Liver (tissue), 8 donors: ENCODE measurements at regions not wholly inside any gene's neighbourhood (a gene's known extent, or its start where the extent isn't known, plus 50 kb on each side); places are given as distances from the start of the nearest gene placed in this dataset.

Experiments
- DNase-seq: peaks from one replicate; pipeline ENCODE4 v3.0.0-alpha.2; 2017; ENCODE audit warnings: low spot score
- H3K27ac ChIP-seq, 2 donors: one replicate each; pipeline ENCODE4 v1.7.0; 2013; ENCODE audit warnings: inconsistent platforms in 2 of 2, low read length in 2 of 2, control low read depth in 1 of 2, low read depth in 1 of 2, mild to moderate bottlenecking in 1 of 2
- H3K27me3 ChIP-seq, 4 donors: one replicate each; pipeline versions ENCODE4 v1.6.1 to v1.7.0; 2013; ENCODE audit warnings: low read length in 3 of 4, inconsistent platforms in 1 of 4, mild to moderate bottlenecking in 1 of 4, moderate library complexity in 1 of 4; ENCODE audit not compliant: control insufficient read depth in 4 of 4, insufficient read depth in 4 of 4
- H3K36me3 ChIP-seq, 4 donors: one replicate each; pipeline versions ENCODE4 v1.6.1 to v1.7.0; 2013; ENCODE audit warnings: low read length in 3 of 4, mild to moderate bottlenecking in 3 of 4, low read depth in 1 of 4, moderate library complexity in 1 of 4; ENCODE audit not compliant: control insufficient read depth in 4 of 4, insufficient read depth in 3 of 4
- H3K4me1 ChIP-seq, 4 donors: one replicate each; pipeline versions ENCODE4 v1.6.1 to v1.7.0; 2013; ENCODE audit warnings: low read length in 3 of 4, mild to moderate bottlenecking in 3 of 4, moderate library complexity in 1 of 4; ENCODE audit not compliant: control insufficient read depth in 4 of 4, insufficient read depth in 4 of 4
- H3K4me3 ChIP-seq, 3 donors: one replicate each; pipeline versions ENCODE4 v1.6.1 to v1.7.0; 2013; ENCODE audit warnings: low read length in 3 of 3, control low read depth in 1 of 3, low read depth in 1 of 3, mild to moderate bottlenecking in 1 of 3
- H3K9ac ChIP-seq, 2 donors: one replicate each; pipeline ENCODE4 v1.7.0; 2013; ENCODE audit warnings: low read length in 2 of 2, mild to moderate bottlenecking in 2 of 2, moderate library complexity in 2 of 2, control low read depth in 1 of 2, low read depth in 1 of 2
- H3K9me3 ChIP-seq, 4 donors: one replicate each; pipeline versions ENCODE4 v1.6.1 to v1.7.0; 2013; ENCODE audit warnings: low read length in 3 of 4; ENCODE audit not compliant: control insufficient read depth in 4 of 4
- ATF3 ChIP-seq: IDR thresholded peaks from 2 replicates; pipeline ENCODE4 v1.6.1; 2016; ENCODE audit warnings: antibody characterized with exemption
- CTCF ChIP-seq: fragments of 150-350 bp; IDR thresholded peaks from 2 replicates; pipeline ENCODE4 v1.5.1; 2017; ENCODE audit warnings: improper control_type of control experiment, low read depth, low read length; ENCODE audit not compliant: missing input control
- EGR1 ChIP-seq, 2 donors: IDR thresholded peaks; 2 replicates each; pipeline ENCODE4 v1.6.1; 2016 to 2018; ENCODE audit warnings: antibody characterized with exemption in 2 of 2, low read depth in 2 of 2
- FOXA1 ChIP-seq: IDR thresholded peaks from 2 replicates; pipeline ENCODE4 v1.6.1; 2016; ENCODE audit warnings: antibody characterized with exemption
- FOXA2 ChIP-seq: IDR thresholded peaks from 2 replicates; pipeline ENCODE4 v1.6.1; 2016; ENCODE audit warnings: antibody characterized with exemption
- GABPA ChIP-seq, 2 donors: IDR thresholded peaks in 1 of 2; conservative IDR thresholded peaks in 1 of 2; 2 replicates each; pipeline ENCODE4 v1.6.1; 2016; ENCODE audit warnings: antibody characterized with exemption in 2 of 2, mild to moderate bottlenecking in 1 of 2, moderate library complexity in 1 of 2
- HNF4A ChIP-seq, 2 donors: conservative IDR thresholded peaks; 2 replicates each; pipeline ENCODE4 v1.6.1; 2016; ENCODE audit warnings: antibody characterized with exemption in 2 of 2, mild to moderate bottlenecking in 2 of 2
- HNF4G ChIP-seq: IDR thresholded peaks from 2 replicates; pipeline ENCODE4 v1.6.1; 2016; ENCODE audit warnings: antibody characterized with exemption
- JUND ChIP-seq, 2 donors: IDR thresholded peaks; 2 replicates each; pipeline ENCODE4 v1.6.1; 2016; ENCODE audit warnings: antibody characterized with exemption in 2 of 2
- MAX ChIP-seq: IDR thresholded peaks from 2 replicates; pipeline ENCODE4 v1.6.1; 2016; ENCODE audit warnings: antibody characterized with exemption
- NR2F2 ChIP-seq: IDR thresholded peaks from 2 replicates; pipeline ENCODE4 v1.6.1; 2016; ENCODE audit warnings: antibody characterized with exemption
- RAD21 ChIP-seq, 2 donors: IDR thresholded peaks; 2 replicates each; pipeline ENCODE4 v1.6.1; 2016; ENCODE audit warnings: antibody characterized with exemption in 2 of 2, mild to moderate bottlenecking in 2 of 2
- RXRA ChIP-seq, 2 donors: IDR thresholded peaks; 2 replicates each; pipeline ENCODE4 v1.6.1; 2017 to 2018; ENCODE audit warnings: antibody characterized with exemption in 2 of 2, mild to moderate bottlenecking in 1 of 2
- SP1 ChIP-seq: IDR thresholded peaks from 2 replicates; pipeline ENCODE4 v1.6.1; 2018; ENCODE audit warnings: antibody characterized with exemption, mild to moderate bottlenecking
- TAF1 ChIP-seq: conservative IDR thresholded peaks from 2 replicates; pipeline ENCODE4 v1.6.1; 2016; ENCODE audit warnings: antibody characterized with exemption, mild to moderate bottlenecking
- YY1 ChIP-seq: IDR thresholded peaks from 2 replicates; pipeline ENCODE4 v1.6.1; 2016; ENCODE audit warnings: antibody characterized with exemption, mild to moderate bottlenecking
- ZBTB33 ChIP-seq: IDR thresholded peaks from 2 replicates; pipeline ENCODE4 v1.6.1; 2016; ENCODE audit warnings: antibody characterized with exemption
- WGBS: extraction: QIAGEN DNeasy Blood & Tissue Kit; methylation state at CpG from one replicate; pipeline ENCODE4 v1.1.7; 2013; 5-methylcytosine and 5-hydroxymethylcytosine counted together
- TF ChIP-seq, protein P1 (sequence below): IDR thresholded peaks from 2 replicates; pipeline ENCODE4 v1.6.1; 2016; ENCODE audit warnings: antibody characterized with exemption, mild to moderate bottlenecking
- donor health status: healthy.
- donor health status: healthy.
- donor health status: healthy.
- donor health status: healthy.
- donor health status: healthy.

GRCh38 chr1:213371847-213372619 lies 321.0 kb downstream of the RPS6KC1 start:
- Histone ChIP-seq H3K9ac (peak overlapping the region in 1 of 2 donors; percentile 38), H3K4me1 (peaks cover 0 to 32% (median 16%) of the 10 kb centered on the region in 4 donors), H3K27ac (peak overlapping the region; percentile 82 to 89), H3K36me3 (no peaks in the 10 kb centered on the region), H3K9me3 (no peaks in the 10 kb centered on the region), H3K4me3 (no peak overlapping the region), H3K27me3 (no peaks in the 10 kb centered on the region)
- DNase-seq = peak; percentile 55
- WGBS = 41% methylated on average over 9 of the region's 9 CpGs
- TF ChIP-seq RAD21 (IDR thresholded peaks at IDR 0.05) (peak; percentile 56 to 63), SP1 (peak; percentile 98), CTCF (no peak), MAX (peak; percentile 89), GABPA (IDR thresholded peaks at IDR 0.05 in 1 of 2, conservative IDR thresholded peaks at IDR 0.05 in 1 of 2) (peak in 1 of 2 donors; percentile 43), YY1 (peak; percentile 93), JUND (IDR thresholded peaks at IDR 0.05) (peak; percentile 48 to 83), ZBTB33 (peak; percentile 82), EGR1 (IDR thresholded peaks at IDR 0.05; ENCODE audit: low read depth in 2 of 2) (peak in 1 of 2 donors; percentile 53), FOXA2 (peak; percentile 100), FOXA1 (peak; percentile 99), HNF4G (peak; percentile 83), HNF4A (conservative IDR thresholded peaks at IDR 0.05) (peak; percentile 94 to 95), NR2F2 (peak; percentile 34), RXRA (IDR thresholded peaks at IDR 0.05) (peak; percentile 85 to 90), TAF1 (no peak), ATF3 (peak; percentile 32)
- TF ChIP-seq, protein P1, sequence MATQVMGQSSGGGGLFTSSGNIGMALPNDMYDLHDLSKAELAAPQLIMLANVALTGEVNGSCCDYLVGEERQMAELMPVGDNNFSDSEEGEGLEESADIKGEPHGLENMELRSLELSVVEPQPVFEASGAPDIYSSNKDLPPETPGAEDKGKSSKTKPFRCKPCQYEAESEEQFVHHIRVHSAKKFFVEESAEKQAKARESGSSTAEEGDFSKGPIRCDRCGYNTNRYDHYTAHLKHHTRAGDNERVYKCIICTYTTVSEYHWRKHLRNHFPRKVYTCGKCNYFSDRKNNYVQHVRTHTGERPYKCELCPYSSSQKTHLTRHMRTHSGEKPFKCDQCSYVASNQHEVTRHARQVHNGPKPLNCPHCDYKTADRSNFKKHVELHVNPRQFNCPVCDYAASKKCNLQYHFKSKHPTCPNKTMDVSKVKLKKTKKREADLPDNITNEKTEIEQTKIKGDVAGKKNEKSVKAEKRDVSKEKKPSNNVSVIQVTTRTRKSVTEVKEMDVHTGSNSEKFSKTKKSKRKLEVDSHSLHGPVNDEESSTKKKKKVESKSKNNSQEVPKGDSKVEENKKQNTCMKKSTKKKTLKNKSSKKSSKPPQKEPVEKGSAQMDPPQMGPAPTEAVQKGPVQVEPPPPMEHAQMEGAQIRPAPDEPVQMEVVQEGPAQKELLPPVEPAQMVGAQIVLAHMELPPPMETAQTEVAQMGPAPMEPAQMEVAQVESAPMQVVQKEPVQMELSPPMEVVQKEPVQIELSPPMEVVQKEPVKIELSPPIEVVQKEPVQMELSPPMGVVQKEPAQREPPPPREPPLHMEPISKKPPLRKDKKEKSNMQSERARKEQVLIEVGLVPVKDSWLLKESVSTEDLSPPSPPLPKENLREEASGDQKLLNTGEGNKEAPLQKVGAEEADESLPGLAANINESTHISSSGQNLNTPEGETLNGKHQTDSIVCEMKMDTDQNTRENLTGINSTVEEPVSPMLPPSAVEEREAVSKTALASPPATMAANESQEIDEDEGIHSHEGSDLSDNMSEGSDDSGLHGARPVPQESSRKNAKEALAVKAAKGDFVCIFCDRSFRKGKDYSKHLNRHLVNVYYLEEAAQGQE = peak; percentile 80
